Left lung (tissue), 4 donors: ENCODE measurements at regions not wholly inside any gene's neighbourhood (a gene's known extent, or its start where the extent isn't known, plus 50 kb on each side); places are given as distances from the start of the nearest gene placed in this dataset.

Experiments used
- ATAC-seq: fragments of 200-7000 bp; cut with Tn5 transposase; one replicate; pipeline ENCODE4 v1.9.1; 2020; ENCODE audit warnings: moderate library complexity
- DNase-seq, 4 donors: peaks; one replicate each; pipeline ENCODE4 v3.0.0-alpha.2; 2013 to 2020
- H3K27ac ChIP-seq, 2 donors: fragments of 200-600 bp; sonication (generic) in 1 of 2; one replicate each; pipeline versions ENCODE4 v1.5.0 to v1.8.0; 2020 to 2021
- H3K27me3 ChIP-seq, 2 donors: fragments of 200-600 bp; sonication (generic) in 1 of 2; one replicate each; pipeline versions ENCODE4 v1.5.0 to v1.8.0; 2020 to 2021
- H3K36me3 ChIP-seq, 2 donors: fragments of 200-600 bp; sonication (generic) in 1 of 2; one replicate each; pipeline versions ENCODE4 v1.5.0 to v1.8.0; 2020 to 2021
- H3K4me1 ChIP-seq, 2 donors: fragments of 200-600 bp; one replicate each; pipeline ENCODE4 v1.8.0; 2021
- H3K4me3 ChIP-seq, 2 donors: fragments of 200-600 bp; sonication (generic) in 1 of 2; one replicate each; pipeline versions ENCODE4 v1.5.0 to v1.8.0; 2020 to 2021; ENCODE audit warnings: mild to moderate bottlenecking in 1 of 2
- H3K9me3 ChIP-seq, 2 donors: fragments of 200-600 bp; sonication (generic) in 1 of 2; one replicate each; pipeline versions ENCODE4 v1.5.0 to v1.8.0; 2020 to 2021
- CTCF ChIP-seq, 2 donors: fragments of 200-600 bp; sonication (generic) in 1 of 2; IDR thresholded peaks; one replicate each; pipeline versions ENCODE4 v1.5.0 to v1.8.0; 2021; ENCODE audit warnings: antibody characterized with exemption in 2 of 2
- intact Hi-C, 2 donors: fragments of 100-400 bp; cut with DNase I; formaldehyde crosslinking; loops; one replicate each; pipeline versions ENCODE4 v1.11.2 to v1.14.2; 2022
- donor health status: DM: no; HTN: yes; CAD: no.
- donor health status: DM: no; HTN: no; CAD: no.

GRCh38 chr5:58048954-58049353 is 410.9 kb downstream of the PLK2 start:
- no peak for TF ChIP-seq CTCF (IDR thresholded peaks at IDR 0.05)
- Histone ChIP-seq H3K4me1 (no peaks in the 10 kb centered on the region), H3K36me3 (no peaks in the 10 kb centered on the region), H3K27ac (no peak overlapping the region), H3K27me3 (no peaks in the 10 kb centered on the region), H3K9me3 (peaks cover 0 to 7% of the 10 kb centered on the region in 2 donors), H3K4me3 (no peak overlapping the region)
- ATAC-seq (no peak), DNase-seq (no peak)
- intact Hi-C loops: no loop called here

- no peak for ATAC-seq
- no peak overlapping the region for H3K4me3 ChIP-seq
- H3K4me1 ChIP-seq: no peaks in the 10 kb centered on the region
- H3K36me3 ChIP-seq: no peaks in the 10 kb centered on the region
- H3K27ac ChIP-seq: no peak overlapping the region
- no peak for TF ChIP-seq CTCF (IDR thresholded peaks at IDR 0.05)
- peaks cover 0 to 7% of the 10 kb centered on the region in 2 donors for H3K9me3 ChIP-seq
- intact Hi-C loops: no loop called here
- H3K27me3 ChIP-seq: no peaks in the 10 kb centered on the region
- no peak for DNase-seq
Observed at GRCh38 chr5:58048185-58048925, 411.5 kb downstream of the PLK2 start.

- Histone ChIP-seq H3K27ac (no peak overlapping the region), H3K4me3 (no peak overlapping the region), H3K36me3 (no peaks in the 10 kb centered on the region), H3K9me3 (peaks cover 0 to 3% of the 10 kb centered on the region in 2 donors), H3K27me3 (no peaks in the 10 kb centered on the region), H3K4me1 (no peaks in the 10 kb centered on the region)
- no peak for DNase-seq
- TF ChIP-seq CTCF (IDR thresholded peaks at IDR 0.05): no peak
- no peak for ATAC-seq
- intact Hi-C loops: no loop called here
Observed at GRCh38 chr5:58046371-58046770, 413.5 kb downstream of the PLK2 start.

- DNase-seq: no peak
- Histone ChIP-seq H3K9me3 (no peaks in the 10 kb centered on the region), H3K36me3 (no peaks in the 10 kb centered on the region), H3K4me3 (no peak overlapping the region), H3K27me3 (no peaks in the 10 kb centered on the region), H3K4me1 (no peaks in the 10 kb centered on the region), H3K27ac (no peak overlapping the region)
- intact Hi-C loops: no loop called here
- ATAC-seq: no peak
- no peak for TF ChIP-seq CTCF (IDR thresholded peaks at IDR 0.05)
Observed at GRCh38 chr5:58044166-58044565, 415.7 kb downstream of the PLK2 start.

GRCh38 chr5:58043032-58043945 is 416.6 kb downstream of the PLK2 start:
- intact Hi-C loops: no loop called here
- no peaks in the 10 kb centered on the region for H3K4me1 ChIP-seq
- TF ChIP-seq CTCF (IDR thresholded peaks at IDR 0.05): no peak
- ATAC-seq (no peak), DNase-seq (no peak)
- no peak overlapping the region for H3K4me3 ChIP-seq
- no peaks in the 10 kb centered on the region for H3K27me3 ChIP-seq
- no peak overlapping the region for H3K27ac ChIP-seq
- H3K9me3 ChIP-seq: no peaks in the 10 kb centered on the region
- H3K36me3 ChIP-seq: no peaks in the 10 kb centered on the region
